Left hindlimb (tissue), 1 donor: ENCODE measurements at regions not wholly inside any gene's neighbourhood (a gene's known extent, or its start where the extent isn't known, plus 50 kb on each side); places are given as distances from the start of the nearest gene placed in this dataset.
A peak's percentile ranks its signal among the peaks of the same experiment; 100 is the strongest.

Source experiments
- DNase-seq: peaks from one replicate; pipeline ENCODE4 v3.0.0-alpha.2; 2018

- no peak for DNase-seq
Measured at GRCh38 chr14:25945746-25946145, 652.1 kb downstream of the NOVA1 start.

DNA sequence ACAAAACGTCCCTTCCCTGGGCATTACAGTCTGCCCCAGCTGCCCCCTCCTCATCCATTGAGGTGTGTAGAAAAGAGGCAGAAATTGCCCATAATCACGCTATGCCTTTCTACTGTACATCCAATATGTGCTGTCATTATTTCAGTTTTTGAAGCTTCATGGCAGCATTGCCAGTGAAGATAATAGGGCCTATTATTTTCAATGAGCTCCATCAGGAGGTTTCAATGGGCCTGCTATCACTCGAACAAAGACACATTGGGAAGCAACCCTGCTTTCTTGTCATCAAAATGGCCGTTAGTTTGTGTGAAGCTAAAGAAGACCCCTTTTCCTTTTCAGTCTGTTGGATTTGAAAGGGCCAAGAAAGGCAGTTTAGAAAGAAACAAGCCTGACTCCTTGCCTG, 653.8 kb downstream of the NOVA1 start:
- DNase-seq, result no peak

DNA sequence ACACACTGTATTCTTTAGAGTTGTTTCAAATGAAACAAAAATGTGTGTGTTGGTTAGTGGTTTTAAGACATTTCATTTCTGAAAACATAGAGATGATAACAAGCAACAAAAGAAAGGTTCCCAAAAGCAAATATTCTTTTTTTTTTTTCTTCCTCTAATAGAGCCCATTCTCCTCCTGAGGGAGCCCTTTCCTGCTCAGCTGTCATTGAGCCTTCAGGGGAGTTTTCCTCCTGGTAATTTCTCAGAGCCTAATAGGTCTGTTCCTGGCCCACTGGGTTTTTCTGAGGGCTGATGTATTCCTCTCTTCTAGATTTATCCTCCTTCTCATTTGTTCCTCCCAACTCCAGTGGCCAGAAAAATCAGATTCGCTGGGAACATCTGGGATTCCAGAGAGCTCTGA, 654.5 kb downstream of the NOVA1 start:
- DNase-seq, result no peak

DNA sequence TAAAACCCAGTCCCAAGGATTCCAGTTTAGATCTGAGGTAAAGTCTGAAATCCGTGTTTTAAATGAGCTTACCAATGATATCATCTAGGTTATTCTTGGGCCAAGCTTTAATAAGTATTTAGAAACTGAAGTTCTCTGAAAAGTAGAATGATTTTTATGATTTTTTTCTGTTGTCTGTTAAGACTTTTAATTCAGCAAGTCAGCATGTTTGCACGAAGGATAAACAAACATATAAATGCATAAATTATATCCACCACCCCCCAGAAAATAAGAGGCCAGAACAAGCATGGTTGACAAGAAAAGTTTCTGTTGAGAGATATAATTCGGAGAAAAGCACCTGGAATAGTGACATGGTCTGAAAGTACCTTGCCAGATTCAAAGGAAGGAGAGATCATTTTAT, 655.7 kb downstream of the NOVA1 start:
- no peak for DNase-seq

DNA sequence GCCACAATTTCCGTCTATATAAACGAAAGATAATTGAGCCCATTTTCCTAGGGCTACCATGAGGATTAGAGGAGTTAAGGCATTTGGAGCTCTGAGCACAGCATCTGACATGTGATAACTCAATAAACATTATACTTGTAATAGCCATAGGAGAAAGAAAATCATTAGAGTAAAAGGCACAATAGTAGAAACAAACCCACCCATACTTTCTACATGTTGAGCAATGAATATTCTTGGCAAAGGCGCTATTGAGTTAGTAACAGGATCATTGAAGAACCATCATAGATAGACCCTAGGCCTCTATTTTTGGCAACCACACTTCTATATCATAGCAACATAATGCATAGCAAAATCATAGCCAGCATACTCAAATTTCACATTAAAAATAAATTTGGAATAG, 664.1 kb downstream of the NOVA1 start:
- DNase-seq, result no peak

DNA sequence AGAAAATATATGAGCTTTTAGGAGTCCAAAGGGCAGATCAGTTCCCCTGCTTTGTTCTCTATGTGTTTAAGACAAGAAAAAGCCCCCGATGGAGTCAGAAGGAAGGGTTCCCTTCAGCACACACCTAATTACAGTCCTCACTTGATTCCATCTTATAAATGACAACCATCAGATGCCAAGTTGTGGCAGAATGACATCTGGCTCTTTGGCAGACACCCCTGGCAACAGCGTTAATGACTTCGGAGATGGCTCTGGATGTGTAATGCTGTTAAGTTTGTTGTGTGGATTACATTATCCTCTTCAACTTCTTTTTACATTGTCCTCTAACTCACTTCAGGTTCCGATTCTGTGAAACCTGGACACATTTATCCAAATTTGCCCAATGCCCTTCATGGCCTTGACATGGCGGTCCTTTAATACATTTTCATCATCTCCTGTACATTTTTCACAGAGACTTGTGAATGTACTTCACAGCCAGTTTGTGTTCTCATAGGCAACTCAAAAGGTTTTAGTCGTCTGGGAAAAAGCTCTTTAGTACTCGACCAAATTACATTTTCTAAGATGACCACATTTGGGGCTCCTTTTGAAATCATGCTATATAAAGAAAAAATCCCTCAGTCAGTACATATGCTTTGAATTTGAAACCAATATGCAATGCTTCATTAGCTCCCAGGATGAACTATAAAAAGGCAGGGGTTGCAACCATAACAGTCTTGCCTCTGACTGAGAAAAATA, 667.8 kb downstream of the NOVA1 start:
- DNase-seq, result no peak

DNA sequence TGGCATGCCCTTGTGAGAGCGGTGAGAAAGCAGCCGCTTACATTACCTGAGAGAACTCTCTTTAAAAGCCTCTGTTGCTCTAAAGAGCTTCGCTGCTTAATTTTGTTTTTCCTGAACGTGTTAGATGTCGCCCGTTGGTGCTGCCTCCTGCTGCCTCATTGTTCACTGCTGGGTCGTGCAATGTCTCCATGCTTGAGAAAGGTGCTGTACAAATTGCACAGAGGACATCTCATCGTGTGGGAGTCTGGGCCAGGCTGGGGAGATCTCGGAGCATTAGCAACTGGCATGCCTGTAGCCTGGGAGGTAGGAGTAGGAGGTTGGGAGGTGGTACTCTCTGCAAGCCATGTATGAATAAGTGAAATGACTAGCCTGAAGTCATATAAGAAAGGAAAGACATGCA, 686.0 kb downstream of the NOVA1 start:
- DNase-seq, result no peak

DNA sequence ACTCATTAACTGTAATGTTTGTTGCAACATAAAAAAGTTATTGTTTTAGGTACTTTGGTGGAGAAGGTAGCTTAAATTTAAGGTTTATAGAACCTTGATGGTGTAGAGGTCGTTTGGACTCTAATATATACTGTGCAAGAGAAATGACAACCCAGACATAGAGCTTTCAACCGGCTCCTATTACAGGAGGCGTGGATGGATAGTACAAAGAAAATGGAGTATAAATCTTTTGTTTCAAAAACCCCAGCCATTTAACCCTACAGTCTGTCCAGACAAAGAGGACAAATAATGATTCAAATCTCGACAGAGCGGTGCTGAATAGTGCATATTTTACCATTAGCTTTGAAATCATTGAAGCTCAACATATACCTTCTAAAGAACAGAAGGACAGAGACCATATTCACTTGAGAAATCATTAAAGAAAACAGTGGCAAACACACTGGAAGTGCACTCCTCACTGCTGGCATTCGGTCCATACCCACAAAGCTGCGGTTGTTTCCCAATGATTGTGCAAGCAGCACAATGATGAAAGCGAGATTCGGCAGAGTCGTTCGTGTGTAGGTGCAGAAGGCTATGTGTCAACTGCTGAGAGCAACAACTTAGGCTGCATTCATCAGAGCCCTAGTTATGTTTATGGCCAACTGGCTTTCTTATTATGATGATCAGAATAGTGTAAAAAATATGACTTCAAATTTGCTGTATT, 688.6 kb downstream of the NOVA1 start:
- DNase-seq, result no peak

- no peak for DNase-seq
Measured at GRCh38 chr14:25908277-25909044, 689.4 kb downstream of the NOVA1 start.

DNA sequence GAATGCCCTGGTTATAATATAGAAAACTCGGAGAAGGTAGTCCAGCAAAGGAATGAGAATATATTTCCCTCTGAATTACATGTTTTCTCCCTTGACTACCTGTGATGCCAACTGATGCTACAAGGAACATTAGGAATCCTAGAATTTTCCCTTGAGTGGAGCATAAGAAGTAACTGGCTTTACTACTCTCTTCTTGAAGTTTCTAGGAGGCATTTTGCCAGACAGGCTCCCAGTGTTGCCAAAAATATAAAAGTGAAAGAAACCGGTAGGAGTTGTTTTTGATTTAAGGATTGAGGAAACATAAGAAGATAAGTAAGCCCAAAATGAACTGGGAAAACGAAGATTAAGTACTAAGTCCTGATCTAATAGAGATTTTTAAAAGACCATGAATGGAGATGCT, 693.4 kb downstream of the NOVA1 start:
- DNase-seq, result no peak

- no peak for DNase-seq
Measured at GRCh38 chr14:25899197-25899596, 698.6 kb downstream of the NOVA1 start.

DNA sequence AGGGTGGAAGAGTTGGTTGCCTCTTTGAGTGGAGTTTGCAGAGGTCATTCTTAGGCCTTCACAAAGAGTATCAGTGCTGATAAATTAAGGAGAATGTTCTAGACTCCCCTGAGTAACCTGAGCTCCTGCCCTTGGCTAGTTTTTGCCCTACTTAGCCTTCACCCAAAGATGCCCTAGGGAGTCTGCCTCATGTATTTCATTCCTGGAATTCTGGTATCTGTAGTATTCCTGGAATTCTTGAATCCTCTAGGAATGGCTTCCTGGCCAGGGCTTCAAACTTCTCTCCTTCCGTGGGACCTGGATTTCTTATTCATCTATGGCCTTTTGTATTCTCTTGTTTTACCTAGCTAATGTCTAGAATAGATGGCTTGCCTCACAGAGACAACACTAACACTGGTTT, 701.1 kb downstream of the NOVA1 start:
- no peak for DNase-seq

GRCh38 chr14:25895740-25896139, 702.1 kb downstream of the NOVA1 start:
- no peak for DNase-seq

DNA sequence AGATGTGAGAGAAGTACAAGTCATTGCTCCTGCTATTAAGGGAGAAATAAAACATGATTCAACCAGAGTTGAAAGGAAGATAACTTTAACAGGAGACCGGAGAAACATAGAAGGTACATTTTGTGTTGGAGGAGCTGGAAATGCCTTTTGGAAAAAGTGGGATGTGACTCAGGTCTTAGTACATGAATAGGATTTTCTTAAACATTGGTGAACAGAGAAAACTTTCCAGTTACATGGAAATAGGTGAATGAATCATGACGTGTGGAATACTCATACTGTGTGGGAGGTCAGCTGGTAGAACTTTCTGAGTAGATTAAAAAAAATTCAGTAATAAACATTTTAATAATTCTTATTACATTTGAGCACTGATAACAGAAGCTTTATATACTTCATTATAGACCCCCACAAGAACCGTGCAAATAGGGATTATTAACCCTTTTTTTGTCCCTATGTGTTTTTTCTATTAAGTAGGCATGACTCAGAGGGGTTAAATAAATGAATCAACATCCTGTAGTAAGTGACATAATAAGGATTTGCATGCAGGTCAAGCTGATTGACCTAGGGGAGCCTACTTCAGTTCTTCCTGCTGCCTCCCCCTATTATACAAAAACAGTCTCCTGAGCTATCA, 710.5 kb downstream of the NOVA1 start:
- no peak for DNase-seq

- no peak for DNase-seq
Measured at GRCh38 chr14:25884657-25885056, 713.2 kb downstream of the NOVA1 start.

DNA sequence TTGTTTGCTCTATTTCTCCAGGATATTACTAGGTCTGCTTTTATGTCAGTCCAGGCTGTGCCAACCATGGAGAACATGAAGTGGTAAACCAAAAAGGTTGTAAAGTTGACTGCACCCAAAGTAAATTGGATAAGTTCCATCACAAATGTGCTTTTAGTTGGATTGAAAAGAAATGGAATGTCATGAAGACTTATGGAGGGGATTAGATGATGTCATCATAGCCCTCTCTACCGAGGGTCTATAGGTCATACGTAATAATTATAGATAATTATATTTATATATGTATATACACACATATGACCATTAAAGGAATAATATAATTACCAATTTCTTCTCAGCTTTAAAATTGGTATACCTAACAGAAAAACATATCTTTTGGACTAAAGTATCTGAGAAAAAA, 714.9 kb downstream of the NOVA1 start:
- DNase-seq, result no peak

GRCh38 chr14:25875475-25875874, 722.4 kb downstream of the NOVA1 start:
- DNase-seq, result no peak

DNA sequence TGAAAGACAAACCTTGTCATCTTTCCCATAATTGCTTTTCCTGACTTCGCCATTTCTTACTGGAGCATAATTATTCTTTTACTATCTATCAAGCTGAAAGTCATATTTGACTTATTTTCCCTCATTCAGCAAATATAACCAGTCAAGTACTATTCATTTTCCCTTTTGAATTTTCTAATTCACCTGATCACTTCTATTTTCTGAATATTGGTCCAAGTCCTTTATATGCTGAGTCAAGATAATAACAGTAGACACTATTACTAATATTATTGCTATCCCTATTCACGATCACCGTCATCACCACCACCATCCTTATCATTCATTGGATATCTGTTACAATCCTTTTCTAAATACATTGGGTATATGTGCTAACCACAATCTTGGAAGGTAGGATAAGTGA, 728.0 kb downstream of the NOVA1 start:
- no peak for DNase-seq

DNA sequence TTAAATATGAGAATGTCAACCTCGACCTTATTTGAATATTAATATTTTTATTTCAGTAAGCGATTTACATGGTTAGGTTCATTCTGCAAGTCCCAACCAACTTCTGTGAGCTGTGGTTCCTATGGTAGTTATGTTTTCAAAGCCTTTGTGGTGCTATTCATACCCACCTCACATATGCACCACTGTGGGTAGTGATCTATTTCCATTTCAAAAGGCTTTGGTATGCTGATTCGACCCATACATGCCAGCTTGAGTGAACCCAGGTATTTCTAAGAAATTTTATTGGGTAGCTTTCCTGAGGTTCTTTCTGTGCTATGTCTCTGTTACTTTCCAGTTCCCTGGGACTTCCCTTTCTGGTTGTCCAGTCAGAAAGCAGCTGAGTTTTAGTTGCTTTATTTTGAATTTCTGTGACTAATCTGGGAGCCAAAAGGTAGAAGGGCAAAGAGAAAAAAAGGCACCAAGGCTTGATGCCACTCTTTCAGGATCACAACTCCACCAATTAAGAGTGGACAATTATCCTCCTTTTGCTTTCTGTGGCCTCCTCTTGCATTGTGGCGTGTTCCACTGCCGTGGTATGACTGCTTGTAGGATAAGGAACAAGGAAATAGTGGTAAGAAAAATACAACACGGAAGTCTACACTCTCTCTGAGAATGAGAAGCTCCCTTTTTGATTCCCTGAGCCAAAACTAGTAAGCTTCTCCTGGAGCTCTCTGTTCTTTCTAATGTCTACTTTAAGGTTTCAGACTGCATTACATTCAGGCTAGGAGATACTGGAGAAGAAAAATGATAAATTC, 729.1 kb downstream of the NOVA1 start:
- DNase-seq, result no peak

DNA sequence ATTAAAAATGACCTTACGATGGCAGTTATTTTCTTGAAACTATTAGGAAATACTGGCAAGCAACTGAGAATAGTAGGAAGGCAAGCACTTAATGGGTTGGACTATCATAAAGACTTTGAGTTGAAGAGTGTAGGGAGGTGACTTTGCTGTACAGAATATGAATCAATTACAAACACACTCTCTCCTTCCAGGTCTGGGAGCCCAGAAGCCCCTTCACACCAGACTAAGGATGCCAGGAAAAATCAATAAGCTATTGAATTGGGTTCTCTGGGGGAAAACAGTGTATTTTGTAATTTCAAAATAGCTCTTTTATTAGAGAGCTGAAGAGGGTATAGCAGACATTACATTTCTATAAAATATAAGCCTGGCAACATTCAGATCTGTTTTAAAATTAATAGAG, 736.4 kb downstream of the NOVA1 start:
- no peak for DNase-seq

- no peak for DNase-seq
Measured at GRCh38 chr14:25848601-25849000, 749.2 kb downstream of the NOVA1 start.

- peak; percentile 37 for DNase-seq
Measured at GRCh38 chr14:25846246-25846645, 751.6 kb downstream of the NOVA1 start.
